PC-3 (cell line): ENCODE measurements at regions not wholly inside any gene's neighbourhood (a gene's known extent, or its start where the extent isn't known, plus 50 kb on each side); places are given as distances from the start of the nearest gene placed in this dataset.

Experiments
- CTCF ChIP-seq: fragments of 300-600 bp; sonication (generic); conservative IDR thresholded peaks from 2 replicates; pipeline ENCODE4 v1.5.1; 2017; ENCODE audit warnings: antibody characterized with exemption, low read depth, mild to moderate bottlenecking, low read length
- EZH2 ChIP-seq: fragments of 300-600 bp; sonication (generic); IDR thresholded peaks from one replicate; pipeline ENCODE4 v1.6.1; 2017; ENCODE audit warnings: antibody characterized with exemption, mild to moderate bottlenecking, low read length; ENCODE audit not compliant: unreplicated experiment
- EZH2phosphoT487 ChIP-seq: fragments of 300-600 bp; sonication (generic); IDR thresholded peaks from 2 replicates; pipeline ENCODE4 v1.6.1; 2018; ENCODE audit warnings: mild to moderate bottlenecking, antibody characterized with exemption, low read length, borderline replicate concordance

- no peak for TF ChIP-seq CTCF
- TF ChIP-seq EZH2: no peak
- no peak for TF ChIP-seq EZH2phosphoT487
Observed at GRCh38 chr14:76678244-76678800, 82.9 kb upstream of the VASH1 start.
